ENCODE measurements at regions not wholly inside any gene's neighbourhood (a gene's known extent, or its start where the extent isn't known, plus 50 kb on each side); places are given as distances from the start of the nearest gene placed in this dataset.

- DNase-seq (ENCODE audit: low read depth, low spot score) = no peak
- H3K27ac ChIP-seq = no peak overlapping the region
These were observed 202.0 kb upstream of the MTNR1B start for GRCh38 chr11:92767416-92767815.

- no peak for DNase-seq (ENCODE audit: low read depth, low spot score)
- no peak overlapping the region for H3K27ac ChIP-seq
These were observed 201.2 kb upstream of the MTNR1B start for GRCh38 chr11:92768121-92768840.

GRCh38 chr11:92769112-92769511 is 200.3 kb upstream of the MTNR1B start:
- no peak overlapping the region for H3K27ac ChIP-seq
- no peak for DNase-seq (ENCODE audit: low read depth, low spot score)

GRCh38 chr11:92770419-92770818 is 199.0 kb upstream of the MTNR1B start:
- no peak for DNase-seq (ENCODE audit: low read depth, low spot score)

GRCh38 chr11:92770981-92771380 is 198.5 kb upstream of the MTNR1B start:
- H3K27ac ChIP-seq = no peak overlapping the region
- DNase-seq (ENCODE audit: low read depth, low spot score) = no peak

More at GRCh38 chr11:92770419-92770818, 199.0 kb upstream of the MTNR1B start:
- no peak overlapping the region for H3K27ac ChIP-seq

GRCh38 chr11:92771701-92772100 is 197.8 kb upstream of the MTNR1B start:
- DNase-seq (ENCODE audit: low read depth, low spot score) = no peak
- H3K27ac ChIP-seq = no peak overlapping the region

GRCh38 chr11:92775003-92775676 is 194.3 kb upstream of the MTNR1B start:
- H3K27ac ChIP-seq = peak overlapping the region; percentile 35
- DNase-seq (ENCODE audit: low read depth, low spot score) = no peak

- no peak overlapping the region for H3K27ac ChIP-seq
- no peak for DNase-seq (ENCODE audit: low read depth, low spot score)
These were observed 192.8 kb upstream of the MTNR1B start for GRCh38 chr11:92776676-92777075.

- no peak for DNase-seq (ENCODE audit: low read depth, low spot score)
- H3K27ac ChIP-seq = no peak overlapping the region
These were observed 189.7 kb upstream of the MTNR1B start for GRCh38 chr11:92779746-92780145.

- no peak overlapping the region for H3K27ac ChIP-seq
- no peak for DNase-seq (ENCODE audit: low read depth, low spot score)
These were observed 188.3 kb upstream of the MTNR1B start for GRCh38 chr11:92781151-92781550.

GRCh38 chr11:92782806-92783205 is 186.6 kb upstream of the MTNR1B start:
- H3K27ac ChIP-seq = no peak overlapping the region

GRCh38 chr11:92784331-92784730 is 185.1 kb upstream of the MTNR1B start:
- no peak for DNase-seq (ENCODE audit: low read depth, low spot score)
- H3K27ac ChIP-seq = no peak overlapping the region

More at GRCh38 chr11:92782806-92783205, 186.6 kb upstream of the MTNR1B start:
- DNase-seq (ENCODE audit: low read depth, low spot score) = no peak

- no peak overlapping the region for H3K27ac ChIP-seq
- no peak for DNase-seq (ENCODE audit: low read depth, low spot score)
These were observed 181.8 kb upstream of the MTNR1B start for GRCh38 chr11:92787638-92788037.

GRCh38 chr11:92789761-92790160 is 179.7 kb upstream of the MTNR1B start:
- no peak overlapping the region for H3K27ac ChIP-seq
- no peak for DNase-seq (ENCODE audit: low read depth, low spot score)

- no peak for DNase-seq (ENCODE audit: low read depth, low spot score)
- no peak overlapping the region for H3K27ac ChIP-seq
These were observed 179.1 kb upstream of the MTNR1B start for GRCh38 chr11:92790366-92790765.

GRCh38 chr11:92790926-92791616 is 178.4 kb upstream of the MTNR1B start:
- DNase-seq (ENCODE audit: low read depth, low spot score) = no peak
- H3K27ac ChIP-seq = no peak overlapping the region

- no peak for DNase-seq (ENCODE audit: low read depth, low spot score)
- no peak overlapping the region for H3K27ac ChIP-seq
These were observed 177.6 kb upstream of the MTNR1B start for GRCh38 chr11:92791886-92792285.

- no peak for DNase-seq (ENCODE audit: low read depth, low spot score)
- no peak overlapping the region for H3K27ac ChIP-seq
These were observed 176.3 kb upstream of the MTNR1B start for GRCh38 chr11:92793189-92793588.

GRCh38 chr11:92794783-92795182 is 174.7 kb upstream of the MTNR1B start:
- H3K27ac ChIP-seq = no peak overlapping the region
- no peak for DNase-seq (ENCODE audit: low read depth, low spot score)

GRCh38 chr11:92796744-92797143 is 172.7 kb upstream of the MTNR1B start:
- no peak overlapping the region for H3K27ac ChIP-seq
- DNase-seq (ENCODE audit: low read depth, low spot score) = no peak

- no peak for DNase-seq (ENCODE audit: low read depth, low spot score)
These were observed 171.6 kb upstream of the MTNR1B start for GRCh38 chr11:92797874-92798273.

More at GRCh38 chr11:92797874-92798273, 171.6 kb upstream of the MTNR1B start:
- H3K27ac ChIP-seq = no peak overlapping the region

Measured in epithelial cell of prostate (primary cell).